ENCODE measurements at regions not wholly inside any gene's neighbourhood (a gene's known extent, or its start where the extent isn't known, plus 50 kb on each side); places are given as distances from the start of the nearest gene placed in this dataset.

DNA sequence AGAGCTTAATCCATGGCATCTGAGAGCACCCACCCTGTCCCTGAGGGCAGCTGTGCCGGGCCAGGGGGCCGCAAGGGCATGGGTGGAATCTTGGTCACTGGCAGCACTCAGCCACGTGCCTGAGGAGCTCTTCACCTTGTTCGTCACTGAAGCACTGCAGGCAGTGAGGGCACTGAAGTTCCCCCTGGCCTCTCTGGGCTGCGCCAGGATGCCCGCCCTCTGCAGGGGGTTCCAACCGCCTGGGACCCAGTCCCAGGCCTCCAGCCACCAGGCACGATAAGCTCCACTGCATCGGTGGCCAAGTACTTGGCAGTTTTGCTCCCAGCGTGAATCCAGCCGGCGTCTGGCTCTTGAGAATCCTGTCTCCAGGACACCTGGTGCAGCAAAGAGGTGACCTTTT, 96.4 kb upstream of the MED14 start:
- no peaks in the 10 kb centered on the region for H3K36me3 ChIP-seq (ENCODE audit: control insufficient read depth in 4 of 4, insufficient read depth in 4 of 4, low read length in 4 of 4)
- H3K4me3 ChIP-seq = no peak overlapping the region
- no peak for DNase-seq
- no peaks in the 10 kb centered on the region for H3K4me1 ChIP-seq (ENCODE audit: control insufficient read depth in 5 of 5, insufficient read depth in 5 of 5, low read length in 5 of 5)
- TF ChIP-seq CTCF (IDR thresholded peaks at IDR 0.05; ENCODE audit: control extremely low read depth, extremely low read depth) = no peak
- WGBS, 2 donors = 81 to 83% methylated on average over 10 to 12 of the region's 12 CpGs
- H3K9me3 ChIP-seq (ENCODE audit: control insufficient read depth in 4 of 4, insufficient read depth in 3 of 4, low read length in 3 of 4) = peaks cover 0 to 6% (median 0%) of the 10 kb centered on the region in 4 donors
- no peak for ATAC-seq (ENCODE audit: insufficient read depth, low FRiP score)
- no peak overlapping the region for H3K27ac ChIP-seq (ENCODE audit: low read depth in 1 of 2, low read length in 1 of 2)
- peaks cover 0 to 16% (median 2%) of the 10 kb centered on the region in 3 donors for H3K27me3 ChIP-seq (ENCODE audit: control insufficient read depth in 3 of 3, insufficient read depth in 3 of 3, low read length in 2 of 3)
- no peak overlapping the region for H3K9ac ChIP-seq (ENCODE audit: insufficient read depth in 1 of 2, low read length in 2 of 2)

GRCh38 chrX:40832723-40833122, 97.4 kb upstream of the MED14 start:
- WGBS, 2 donors = 91 to 97% methylated on average over 35 to 39 of the region's 39 CpGs
- Histone ChIP-seq H3K4me3 (no peak overlapping the region), H3K36me3 (ENCODE audit: control insufficient read depth in 4 of 4, insufficient read depth in 4 of 4, low read length in 4 of 4) (no peaks in the 10 kb centered on the region), H3K27ac (ENCODE audit: low read depth in 1 of 2, low read length in 1 of 2) (no peak overlapping the region), H3K4me1 (ENCODE audit: control insufficient read depth in 5 of 5, insufficient read depth in 5 of 5, low read length in 5 of 5) (no peaks in the 10 kb centered on the region), H3K9me3 (ENCODE audit: control insufficient read depth in 4 of 4, insufficient read depth in 3 of 4, low read length in 3 of 4) (peaks cover 0 to 3% (median 0%) of the 10 kb centered on the region in 4 donors), H3K27me3 (ENCODE audit: control insufficient read depth in 3 of 3, insufficient read depth in 3 of 3, low read length in 2 of 3) (peaks cover 0 to 16% (median 2%) of the 10 kb centered on the region in 3 donors), H3K9ac (ENCODE audit: insufficient read depth in 1 of 2, low read length in 2 of 2) (no peak overlapping the region)
- no peak for DNase-seq
- no peak for TF ChIP-seq CTCF (IDR thresholded peaks at IDR 0.05; ENCODE audit: control extremely low read depth, extremely low read depth)
- ATAC-seq (ENCODE audit: insufficient read depth, low FRiP score) = no peak

DNA sequence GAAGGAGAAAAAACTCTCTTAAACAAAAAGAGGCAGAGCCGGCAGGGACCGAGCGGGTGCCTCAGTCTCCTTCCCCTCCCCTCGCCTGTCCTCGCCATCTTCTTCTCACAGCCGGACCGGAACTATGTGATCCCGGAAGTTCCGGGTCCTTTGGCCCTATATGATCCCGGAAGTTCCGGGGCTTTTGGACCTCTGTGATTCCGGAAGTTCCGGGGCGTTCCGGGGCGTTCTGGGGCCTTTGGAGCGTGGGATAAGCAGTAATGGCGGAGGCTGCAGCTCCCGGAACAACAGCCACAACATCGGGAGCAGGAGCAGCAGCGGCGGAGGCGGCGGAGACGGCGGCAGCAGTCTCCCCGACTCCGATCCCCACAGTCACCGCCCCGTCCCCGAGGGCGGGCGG, 98.9 kb upstream of the MED14 start:
- Histone ChIP-seq H3K27ac (ENCODE audit: low read depth in 1 of 2, low read length in 1 of 2) (no peak overlapping the region), H3K4me1 (ENCODE audit: control insufficient read depth in 5 of 5, insufficient read depth in 5 of 5, low read length in 5 of 5) (no peaks in the 10 kb centered on the region), H3K27me3 (ENCODE audit: control insufficient read depth in 3 of 3, insufficient read depth in 3 of 3, low read length in 2 of 3) (peaks cover 0 to 7% (median 2%) of the 10 kb centered on the region in 3 donors), H3K9me3 (ENCODE audit: control insufficient read depth in 4 of 4, insufficient read depth in 3 of 4, low read length in 3 of 4) (peaks cover 0 to 3% (median 0%) of the 10 kb centered on the region in 4 donors), H3K36me3 (ENCODE audit: control insufficient read depth in 4 of 4, insufficient read depth in 4 of 4, low read length in 4 of 4) (no peaks in the 10 kb centered on the region), H3K4me3 (no peak overlapping the region), H3K9ac (ENCODE audit: insufficient read depth in 1 of 2, low read length in 2 of 2) (no peak overlapping the region)
- DNase-seq = no peak
- ATAC-seq (ENCODE audit: insufficient read depth, low FRiP score) = no peak
- TF ChIP-seq CTCF (IDR thresholded peaks at IDR 0.05; ENCODE audit: control extremely low read depth, extremely low read depth) = no peak
- WGBS, 2 donors = 95% methylated on average over 23 to 33 of the region's 33 CpGs

GRCh38 chrX:40835526-40835925, 100.2 kb upstream of the MED14 start:
- Histone ChIP-seq H3K9ac (ENCODE audit: insufficient read depth in 1 of 2, low read length in 2 of 2) (no peak overlapping the region), H3K36me3 (ENCODE audit: control insufficient read depth in 4 of 4, insufficient read depth in 4 of 4, low read length in 4 of 4) (no peaks in the 10 kb centered on the region), H3K4me1 (ENCODE audit: control insufficient read depth in 5 of 5, insufficient read depth in 5 of 5, low read length in 5 of 5) (no peaks in the 10 kb centered on the region), H3K27me3 (ENCODE audit: control insufficient read depth in 3 of 3, insufficient read depth in 3 of 3, low read length in 2 of 3) (no peaks in the 10 kb centered on the region), H3K27ac (ENCODE audit: low read depth in 1 of 2, low read length in 1 of 2) (no peak overlapping the region), H3K4me3 (no peak overlapping the region), H3K9me3 (ENCODE audit: control insufficient read depth in 4 of 4, insufficient read depth in 3 of 4, low read length in 3 of 4) (peaks cover 0 to 3% (median 0%) of the 10 kb centered on the region in 4 donors)
- TF ChIP-seq CTCF (IDR thresholded peaks at IDR 0.05; ENCODE audit: control extremely low read depth, extremely low read depth) = no peak
- no peak for ATAC-seq (ENCODE audit: insufficient read depth, low FRiP score)
- WGBS, 2 donors = 80 to 84% methylated on average over 7 of the region's 7 CpGs
- no peak for DNase-seq

Data from lung (tissue), 11 donors.